ENCODE measurements at regions not wholly inside any gene's neighbourhood (a gene's known extent, or its start where the extent isn't known, plus 50 kb on each side); places are given as distances from the start of the nearest gene placed in this dataset.

GRCh38 chr12:43117226-43117930 is 434.6 kb downstream of the ADAMTS20 start:
- DNase-seq (ENCODE audit: low read depth) = no peak

GRCh38 chr12:43115441-43116160 is 436.4 kb downstream of the ADAMTS20 start:
- DNase-seq (ENCODE audit: low read depth) = no peak

- DNase-seq (ENCODE audit: low read depth) = no peak
Observed at GRCh38 chr12:43114316-43114715, 437.7 kb downstream of the ADAMTS20 start.

GRCh38 chr12:43113616-43114015 is 438.4 kb downstream of the ADAMTS20 start:
- DNase-seq (ENCODE audit: low read depth) = no peak

- peak; percentile 4 for DNase-seq (ENCODE audit: low read depth)
Observed at GRCh38 chr12:43113135-43113534, 438.9 kb downstream of the ADAMTS20 start.

- DNase-seq (ENCODE audit: low read depth) = no peak
Observed at GRCh38 chr12:43112101-43112920, 439.7 kb downstream of the ADAMTS20 start.

- no peak for DNase-seq (ENCODE audit: low read depth)
Observed at GRCh38 chr12:43111608-43112007, 440.4 kb downstream of the ADAMTS20 start.

- DNase-seq (ENCODE audit: low read depth) = no peak
Observed at GRCh38 chr12:43109631-43110345, 442.2 kb downstream of the ADAMTS20 start.

GRCh38 chr12:43108656-43109055 is 443.3 kb downstream of the ADAMTS20 start:
- DNase-seq (ENCODE audit: low read depth) = no peak

- no peak for DNase-seq (ENCODE audit: low read depth)
Observed at GRCh38 chr12:43107026-43107775, 444.8 kb downstream of the ADAMTS20 start.

- no peak for DNase-seq (ENCODE audit: low read depth)
Observed at GRCh38 chr12:43106355-43106754, 445.6 kb downstream of the ADAMTS20 start.

GRCh38 chr12:43105426-43105981 is 446.5 kb downstream of the ADAMTS20 start:
- no peak for DNase-seq (ENCODE audit: low read depth)

- DNase-seq (ENCODE audit: low read depth) = no peak
Observed at GRCh38 chr12:43104494-43104893, 447.5 kb downstream of the ADAMTS20 start.

GRCh38 chr12:43103866-43104265 is 448.1 kb downstream of the ADAMTS20 start:
- DNase-seq (ENCODE audit: low read depth) = no peak

GRCh38 chr12:43102546-43103264 is 449.3 kb downstream of the ADAMTS20 start:
- no peak for DNase-seq (ENCODE audit: low read depth)

GRCh38 chr12:43100231-43100630 is 451.8 kb downstream of the ADAMTS20 start:
- no peak for DNase-seq (ENCODE audit: low read depth)

GRCh38 chr12:43099691-43100163 is 452.3 kb downstream of the ADAMTS20 start:
- DNase-seq (ENCODE audit: low read depth) = no peak

- no peak for DNase-seq (ENCODE audit: low read depth)
Observed at GRCh38 chr12:43098766-43099550, 453.0 kb downstream of the ADAMTS20 start.

- DNase-seq (ENCODE audit: low read depth) = no peak
Observed at GRCh38 chr12:43098071-43098470, 453.9 kb downstream of the ADAMTS20 start.
